ENCODE measurements at regions not wholly inside any gene's neighbourhood (a gene's known extent, or its start where the extent isn't known, plus 50 kb on each side); places are given as distances from the start of the nearest gene placed in this dataset.

GRCh38 chr5:115414406-115415142, 118.1 kb upstream of the CCDC112 start:
- DNase-seq (ENCODE audit: extremely low read depth, low read depth, low spot score) = no peak

- DNase-seq (ENCODE audit: extremely low read depth, low read depth, low spot score) = no peak
These were observed 117.2 kb upstream of the CCDC112 start for GRCh38 chr5:115413651-115414050.

GRCh38 chr5:115409094-115409493, 112.6 kb upstream of the CCDC112 start:
- DNase-seq (ENCODE audit: extremely low read depth, low read depth, low spot score) = no peak

- DNase-seq (ENCODE audit: extremely low read depth, low read depth, low spot score) = no peak
These were observed 106.5 kb upstream of the CCDC112 start for GRCh38 chr5:115402822-115403577.

- no peak for DNase-seq (ENCODE audit: extremely low read depth, low read depth, low spot score)
These were observed 105.6 kb upstream of the CCDC112 start for GRCh38 chr5:115402092-115402491.

GRCh38 chr5:115398719-115399118, 102.3 kb upstream of the CCDC112 start:
- DNase-seq (ENCODE audit: extremely low read depth, low read depth, low spot score) = no peak

GRCh38 chr5:115396688-115397087, 100.2 kb upstream of the CCDC112 start:
- no peak for DNase-seq (ENCODE audit: extremely low read depth, low read depth, low spot score)

GRCh38 chr5:115396081-115396480, 99.6 kb upstream of the CCDC112 start:
- DNase-seq (ENCODE audit: extremely low read depth, low read depth, low spot score) = no peak

- DNase-seq (ENCODE audit: extremely low read depth, low read depth, low spot score) = no peak
These were observed 98.1 kb upstream of the CCDC112 start for GRCh38 chr5:115394531-115394930.

- DNase-seq (ENCODE audit: extremely low read depth, low read depth, low spot score) = no peak
These were observed 96.8 kb upstream of the CCDC112 start for GRCh38 chr5:115393239-115393638.

- no peak for DNase-seq (ENCODE audit: extremely low read depth, low read depth, low spot score)
These were observed 96.2 kb upstream of the CCDC112 start for GRCh38 chr5:115392611-115393010.

- DNase-seq (ENCODE audit: extremely low read depth, low read depth, low spot score) = no peak
These were observed 95.3 kb upstream of the CCDC112 start for GRCh38 chr5:115391780-115392179.

GRCh38 chr5:115389799-115390382, 93.4 kb upstream of the CCDC112 start:
- DNase-seq (ENCODE audit: extremely low read depth, low read depth, low spot score) = no peak

GRCh38 chr5:115389034-115389798, 92.8 kb upstream of the CCDC112 start:
- DNase-seq (ENCODE audit: extremely low read depth, low read depth, low spot score) = no peak

GRCh38 chr5:115388240-115388639, 91.8 kb upstream of the CCDC112 start:
- no peak for DNase-seq (ENCODE audit: extremely low read depth, low read depth, low spot score)

- no peak for DNase-seq (ENCODE audit: extremely low read depth, low read depth, low spot score)
These were observed 91.4 kb upstream of the CCDC112 start for GRCh38 chr5:115387816-115388215.

- no peak for DNase-seq (ENCODE audit: extremely low read depth, low read depth, low spot score)
These were observed 90.2 kb upstream of the CCDC112 start for GRCh38 chr5:115386657-115387056.

- no peak for DNase-seq (ENCODE audit: extremely low read depth, low read depth, low spot score)
These were observed 88.3 kb upstream of the CCDC112 start for GRCh38 chr5:115384587-115385375.

- DNase-seq (ENCODE audit: extremely low read depth, low read depth, low spot score) = no peak
These were observed 86.5 kb upstream of the CCDC112 start for GRCh38 chr5:115382989-115383388.

GRCh38 chr5:115381911-115382662, 85.6 kb upstream of the CCDC112 start:
- no peak for DNase-seq (ENCODE audit: extremely low read depth, low read depth, low spot score)

Measured in glomerular endothelial cell (primary cell).